HepG2 (cell line): ENCODE measurements at regions not wholly inside any gene's neighbourhood (a gene's known extent, or its start where the extent isn't known, plus 50 kb on each side); places are given as distances from the start of the nearest gene placed in this dataset.

Source experiments
- ATAC-seq: fragments of 200-7000 bp; cut with Tn5 transposase; 3 replicates; pipeline ENCODE4 v1.9.1; 2020; ENCODE audit warnings: mild to moderate bottlenecking, moderate library complexity
- BruUV-seq: library from RNA; stranded (reverse); fragments of 400-500 nt; replicated peaks from 2 replicates; lab custom pipeline; 2021; lab: Mats Ljungman, UMichigan
- CTCF ChIA-PET: fragments of 300-600 bp; formaldehyde crosslinking; extraction: SDS; loops from one replicate; lab custom pipeline; 2021; ENCODE audit warnings: low total read pairs, inconsistent platforms, low intra/inter-chr PET ratio; lab: Yijun Ruan, JAX
- POLR2A ChIA-PET: fragments of 350-600 bp; sonication (Branson Sonifier 250); formaldehyde crosslinking; loops from one replicate; lab custom pipeline; 2020; ENCODE audit warnings: antibody characterized with exemption, inconsistent platforms; lab: Yijun Ruan, JAX
- DNase-seq: peaks from one replicate; pipeline ENCODE4 v3.0.0-alpha.2; 2015; ENCODE audit warnings: low spot score
- FAIRE-seq: peaks from 3 replicates; lab custom pipeline; 2011; peaks lifted over from hg19 to GRCh38; lab: Jason Lieb, UNC
- H2AFZ ChIP-seq: one replicate; pipeline ENCODE4 v1.6.1; 2011; ENCODE audit warnings: low read length, inconsistent platforms
- H3K27ac ChIP-seq: fragments of 300-600 bp; 3 replicates; pipeline ENCODE4 v1.8.0; 2011; ENCODE audit warnings: mixed run types, mild to moderate bottlenecking, mixed read lengths, low read length, inconsistent platforms; ENCODE audit not compliant: insufficient read depth; ENCODE audit errors: extremely low read length
- H3K27me3 ChIP-seq, 2 experiments: fragments of 200-600 bp in 1 of 2; 2 replicates in 1 of 2; 3 replicates in 1 of 2; pipeline versions ENCODE4 v1.6.0 to v1.8.0; 2011; ENCODE audit warnings: low read length in 2 of 2, mild to moderate bottlenecking in 2 of 2, moderate library complexity in 2 of 2, inconsistent platforms in 1 of 2; ENCODE audit not compliant: insufficient read depth in 2 of 2, control insufficient read depth in 1 of 2
- H3K36me3 ChIP-seq, 2 experiments: fragments of 200-600 bp in 1 of 2; replicated peaks in 1 of 2; 2 replicates in 1 of 2; 3 replicates in 1 of 2; pipeline versions ENCODE4 v1.5.1 to v1.8.0; 2011; ENCODE audit warnings: low read length in 2 of 2, inconsistent platforms in 1 of 2; ENCODE audit not compliant: insufficient read depth in 2 of 2, control insufficient read depth in 1 of 2
- H3K4me1 ChIP-seq: 2 replicates; pipeline ENCODE4 v1.5.1; 2012; ENCODE audit warnings: low read length, inconsistent platforms; ENCODE audit not compliant: insufficient read depth
- H3K4me2 ChIP-seq: 2 replicates; pipeline ENCODE4 v1.6.0; 2011; ENCODE audit warnings: low read depth, low read length, inconsistent platforms
- H3K4me3 ChIP-seq, 3 experiments: fragments of 200-600 bp in 1 of 3; sonication (generic), shearing (Covaris generic) in 1 of 3; replicated peaks in 1 of 3; 2 replicates each; pipeline ENCODE4 v1.5.1; 2011 to 2016; ENCODE audit warnings: low read length in 3 of 3, inconsistent platforms in 2 of 3, low read depth in 2 of 3, mild to moderate bottlenecking in 2 of 3, control low read depth in 1 of 3, mixed read lengths in 1 of 3; ENCODE audit not compliant: insufficient read depth in 1 of 3
- H3K79me2 ChIP-seq: one replicate; pipeline ENCODE4 v1.6.1; 2011; ENCODE audit warnings: low read length, inconsistent platforms; ENCODE audit not compliant: insufficient read depth
- H3K9ac ChIP-seq: 2 replicates; pipeline ENCODE4 v1.6.0; 2011; ENCODE audit warnings: mild to moderate bottlenecking, low read depth, low read length, inconsistent platforms; ENCODE audit not compliant: insufficient read depth
- H3K9me3 ChIP-seq: 2 replicates; pipeline ENCODE4 v1.5.1; 2012; ENCODE audit warnings: mild to moderate bottlenecking, low read length
- H4K20me1 ChIP-seq: 2 replicates; pipeline ENCODE4 v1.6.0; 2011; ENCODE audit warnings: inconsistent platforms, mild to moderate bottlenecking, low read length, moderate library complexity; ENCODE audit not compliant: insufficient read depth
- E2F2 ChIP-seq: sonication (generic); formaldehyde crosslinking; IDR thresholded peaks from 2 replicates; pipeline ENCODE4 v1.4.0; 2020; ENCODE audit warnings: missing genetic modification reagents, borderline replicate concordance
- EZH2 ChIP-seq: conservative IDR thresholded peaks from 2 replicates; pipeline ENCODE4 v1.6.1; 2012; ENCODE audit warnings: mild to moderate bottlenecking, low read depth, low read length, moderate library complexity
- FOXO1 ChIP-seq: sonication (generic); formaldehyde crosslinking; IDR thresholded peaks from 2 replicates; pipeline ENCODE4 v1.4.0; 2020; ENCODE audit warnings: missing genetic modification reagents
- KDM2A ChIP-seq: sonication (generic); formaldehyde crosslinking; IDR thresholded peaks from 2 replicates; pipeline ENCODE4 v1.4.0; 2020; ENCODE audit warnings: low read depth, missing genetic modification reagents, borderline replicate concordance
- MEIS2 ChIP-seq: sonication (generic); formaldehyde crosslinking; IDR thresholded peaks from 2 replicates; pipeline ENCODE4 v1.9.0; 2021; ENCODE audit warnings: mild to moderate bottlenecking, missing genetic modification reagents
- PCBP1 ChIP-seq: fragments of 200-400 bp; formaldehyde crosslinking; IDR thresholded peaks from 2 replicates; pipeline ENCODE4 v1.6.1; 2017; ENCODE audit warnings: mild to moderate bottlenecking, low read depth, low read length, borderline replicate concordance
- POLR2AphosphoS5 ChIP-seq: IDR thresholded peaks from 2 replicates; pipeline ENCODE4 v1.6.1; 2012; ENCODE audit warnings: low read depth, low read length
- SRSF4 ChIP-seq: fragments of 200-400 bp; formaldehyde crosslinking; IDR thresholded peaks from one replicate; pipeline ENCODE4 v1.6.1; 2018; ENCODE audit warnings: mild to moderate bottlenecking, low read depth, low read length, moderate library complexity; ENCODE audit not compliant: poor library complexity, severe bottlenecking
- TCF7L2 ChIP-seq: IDR thresholded peaks from 2 replicates; pipeline ENCODE4 v1.6.1; 2011; ENCODE audit warnings: mild to moderate bottlenecking, low read depth, low read length, moderate library complexity
- ZC3H13 ChIP-seq: sonication (generic); formaldehyde crosslinking; IDR thresholded peaks from 2 replicates; pipeline ENCODE4 v1.8.1; 2023; ENCODE audit warnings: mild to moderate bottlenecking, missing genetic modification reagents, moderate library complexity
- ZNF720 ChIP-seq: sonication (generic); formaldehyde crosslinking; IDR thresholded peaks from 2 replicates; pipeline ENCODE4 v1.4.0; 2020; ENCODE audit warnings: missing genetic modification reagents
- WGBS: methylation state at CpG from one replicate; pipeline ENCODE4 v1.1.6; 2017; ENCODE audit warnings: low lambda C conversion rate; 5-methylcytosine and 5-hydroxymethylcytosine counted together
- in situ Hi-C: cut with HindIII; loops from 2 replicates; pipeline ENCODE4 v1.10.0; 2017; ENCODE audit warnings: low pct_unique_long_range_greater_than_20kb; ENCODE audit not compliant: extremely low pct_ligation_motif_present
- intact Hi-C: fragments of 100-400 bp; cut with micrococcal nuclease; formaldehyde crosslinking; loops from one replicate; pipeline ENCODE4 v1.10.0; 2022; ENCODE audit not compliant: unreplicated experiment

GRCh38 chr6:21780141-21780540 is 186.6 kb downstream of the SOX4 start:
- no peaks in the 10 kb centered on the region for H3K9me3 ChIP-seq
- no peak overlapping the region for H3K4me2 ChIP-seq
- in situ Hi-C loops, result no loop called here
- H2AFZ ChIP-seq, result no peak overlapping the region
- no peak for ATAC-seq
- CTCF ChIA-PET, result no interaction called here
- H3K4me3 ChIP-seq, result no peak overlapping the region
- no peak for FAIRE-seq
- no peak overlapping the region for H3K9ac ChIP-seq
- TF ChIP-seq FOXO1 (CRISPR knock-in tag) (no peak), MEIS2 (CRISPR knock-in tag) (no peak), PCBP1 (no peak), TCF7L2 (no peak), ZNF720 (no peak), SRSF4 (no peak), E2F2 (CRISPR knock-in tag) (no peak), POLR2AphosphoS5 (no peak), KDM2A (CRISPR knock-in tag) (no peak), ZC3H13 (CRISPR knock-in tag) (no peak), EZH2 (no peak)
- H3K27ac ChIP-seq, result no peak overlapping the region
- H3K79me2 ChIP-seq, result no peaks in the 10 kb centered on the region
- H3K4me1 ChIP-seq, result 0 out of 2 replicates have a peak, but pooled peaks cover 4% of the 10 kb centered on the region
- POLR2A ChIA-PET, result no interaction called here
- 9% methylated on average over 2 of the region's 2 CpGs for WGBS
- H4K20me1 ChIP-seq, result no peaks in the 10 kb centered on the region
- H3K27me3 ChIP-seq, result no peaks in the 10 kb centered on the region
- no peaks in the 10 kb centered on the region for H3K36me3 ChIP-seq
- DNase-seq, result no peak
- intact Hi-C loops, result no loop called here
- no TSS peak for BruUV-seq
